GM04503 (cell line): ENCODE measurements at regions not wholly inside any gene's neighbourhood (a gene's known extent, or its start where the extent isn't known, plus 50 kb on each side); places are given as distances from the start of the nearest gene placed in this dataset.

ENCODE experiments used
- DNase-seq: peaks from one replicate; pipeline ENCODE4 v3.0.0-alpha.2; 2012; ENCODE audit warnings: low read depth

GRCh38 chr18:60663060-60663989, 290.8 kb upstream of the MC4R start:
- DNase-seq, result no peak

GRCh38 chr18:60664736-60665135, 292.2 kb upstream of the MC4R start:
- no peak for DNase-seq

- no peak for DNase-seq
Observed at GRCh38 chr18:60667016-60667415, 294.4 kb upstream of the MC4R start.

DNA sequence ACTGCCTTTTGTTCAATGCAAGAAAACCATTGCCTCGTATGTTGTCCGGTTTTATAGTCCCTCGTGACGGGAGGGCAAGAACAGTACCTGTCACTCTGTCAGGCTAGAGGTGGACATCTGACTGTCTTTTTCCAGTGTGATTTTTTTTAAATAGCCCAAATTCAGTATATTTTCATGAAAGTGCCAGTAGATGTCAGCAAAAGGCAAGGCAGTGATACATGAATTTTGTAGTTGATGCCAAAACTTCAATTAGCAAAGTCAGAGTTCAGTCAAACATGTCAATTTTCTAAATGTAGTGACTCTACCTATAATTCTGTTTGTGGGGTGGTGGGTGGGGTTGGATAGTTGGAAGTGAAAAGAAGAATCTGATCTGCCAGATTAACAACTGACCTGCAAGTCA, 296.0 kb upstream of the MC4R start:
- no peak for DNase-seq

GRCh38 chr18:60669938-60670337, 297.4 kb upstream of the MC4R start:
- DNase-seq, result no peak

- no peak for DNase-seq
Observed at GRCh38 chr18:60671021-60671420, 298.4 kb upstream of the MC4R start.

DNA sequence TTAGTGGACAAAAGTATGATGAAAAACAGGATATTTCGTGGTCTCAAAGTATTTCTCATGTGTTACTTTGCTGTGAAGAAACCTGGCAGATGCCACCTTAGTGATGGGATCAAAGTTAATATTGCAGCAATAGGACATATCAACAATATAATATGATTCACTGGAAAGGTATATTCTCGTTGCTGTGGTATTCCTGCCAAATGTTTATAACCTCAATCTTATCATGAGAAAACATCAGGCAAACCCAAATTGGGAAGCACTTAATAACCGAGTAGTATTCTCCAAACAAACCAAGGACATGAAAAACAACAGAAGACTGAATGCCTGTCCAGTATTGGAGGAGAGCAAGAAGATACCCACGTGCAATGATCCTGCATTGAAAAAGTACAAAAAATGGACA, 302.6 kb upstream of the MC4R start:
- DNase-seq, result no peak

DNA sequence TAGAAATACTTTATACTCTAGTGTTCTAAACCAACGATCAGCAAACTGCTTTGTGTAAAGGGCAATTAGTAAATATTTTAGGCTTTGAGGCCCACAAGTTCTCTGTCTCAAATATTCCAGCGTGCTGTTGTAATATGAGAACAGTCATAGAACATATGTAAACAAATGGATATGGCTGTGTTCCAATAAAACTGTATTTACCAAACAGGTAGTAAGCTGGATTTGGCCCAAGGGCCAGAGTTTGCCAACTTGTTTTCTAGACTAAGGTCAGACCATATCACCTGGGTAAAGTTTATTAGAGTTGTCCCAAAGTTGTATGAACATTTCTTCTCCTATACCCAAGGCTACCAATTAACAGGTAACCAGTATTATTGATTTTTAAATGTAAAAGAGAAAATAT, 303.2 kb upstream of the MC4R start:
- DNase-seq, result no peak

DNA sequence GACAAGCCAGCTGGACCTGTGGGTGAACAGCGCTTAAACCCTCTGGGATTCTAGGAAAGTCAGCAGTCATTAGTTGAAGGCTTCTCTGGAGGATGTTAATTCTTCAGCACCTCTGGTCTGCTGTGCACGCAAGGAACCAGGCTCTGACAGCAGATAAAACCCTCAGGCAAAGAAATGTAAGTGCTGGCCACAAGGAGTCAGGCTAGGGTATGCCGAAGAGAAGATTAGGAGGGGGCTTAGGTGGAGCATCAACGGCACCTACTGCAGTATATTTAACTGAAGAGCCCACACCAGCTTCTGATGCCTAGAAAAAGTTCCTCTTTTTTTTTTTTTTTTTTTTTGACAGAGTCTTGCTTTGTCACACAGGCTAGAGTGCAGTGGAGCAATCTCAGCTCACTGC, 304.2 kb upstream of the MC4R start:
- no peak for DNase-seq

- peak; percentile 1 for DNase-seq
Observed at GRCh38 chr18:60684843-60685513, 312.4 kb upstream of the MC4R start.

DNA sequence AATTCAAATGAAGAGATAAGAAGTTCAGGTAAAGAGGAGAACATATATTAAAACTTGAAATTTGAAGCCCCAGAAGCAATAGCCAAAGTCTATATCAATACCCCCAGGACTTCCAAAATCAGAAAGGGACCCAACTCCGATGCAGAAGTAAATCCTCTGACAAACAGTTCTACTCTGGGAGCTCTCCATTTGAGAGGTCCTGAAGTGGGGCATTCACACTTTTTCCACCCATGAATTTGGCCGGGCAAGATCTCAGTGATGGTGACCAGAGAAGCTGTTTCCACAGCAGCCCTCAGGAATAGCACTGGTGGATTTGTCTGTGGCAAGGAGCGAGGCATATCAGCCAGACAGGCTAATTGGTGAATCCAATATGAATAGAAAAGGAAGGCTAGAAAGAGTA, 313.6 kb upstream of the MC4R start:
- no peak for DNase-seq

- no peak for DNase-seq
Observed at GRCh38 chr18:60691061-60691460, 318.5 kb upstream of the MC4R start.

DNA sequence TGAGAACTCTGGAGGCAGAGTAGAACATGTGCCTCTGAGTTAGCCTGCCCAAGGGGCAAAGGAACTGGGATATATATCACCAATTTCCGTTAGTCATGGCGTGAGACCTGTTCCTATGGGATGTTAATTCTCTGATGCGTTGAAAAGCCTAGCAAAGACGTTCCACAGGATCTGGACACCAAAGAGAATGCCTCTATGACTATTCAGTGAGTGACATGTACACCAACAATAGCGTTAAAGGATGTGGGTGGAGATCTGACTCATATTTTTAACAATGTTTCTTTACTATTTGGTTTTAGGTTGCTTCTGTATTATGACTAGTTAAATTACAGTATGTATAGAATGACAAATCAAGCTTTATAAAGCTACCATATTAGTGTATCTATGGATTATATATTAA, 320.9 kb upstream of the MC4R start:
- no peak for DNase-seq

DNA sequence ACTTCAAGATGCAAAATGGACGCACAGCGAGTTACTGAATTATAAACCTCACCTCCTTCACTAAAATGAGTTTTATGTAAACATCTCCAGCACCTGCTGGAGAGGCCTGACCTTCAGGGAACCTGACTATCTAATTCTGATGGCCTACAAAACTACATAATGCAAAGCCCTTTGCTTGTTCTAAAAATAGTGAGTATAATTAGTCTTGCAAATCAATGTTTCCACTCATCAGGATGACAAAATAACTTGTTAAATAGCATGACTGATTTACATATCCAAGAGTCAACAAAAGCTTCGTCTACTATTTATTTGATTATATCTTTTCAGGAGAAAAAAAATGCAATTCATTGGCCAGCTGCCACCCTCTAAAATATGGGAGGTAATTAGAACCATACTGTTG, 326.3 kb upstream of the MC4R start:
- no peak for DNase-seq

DNA sequence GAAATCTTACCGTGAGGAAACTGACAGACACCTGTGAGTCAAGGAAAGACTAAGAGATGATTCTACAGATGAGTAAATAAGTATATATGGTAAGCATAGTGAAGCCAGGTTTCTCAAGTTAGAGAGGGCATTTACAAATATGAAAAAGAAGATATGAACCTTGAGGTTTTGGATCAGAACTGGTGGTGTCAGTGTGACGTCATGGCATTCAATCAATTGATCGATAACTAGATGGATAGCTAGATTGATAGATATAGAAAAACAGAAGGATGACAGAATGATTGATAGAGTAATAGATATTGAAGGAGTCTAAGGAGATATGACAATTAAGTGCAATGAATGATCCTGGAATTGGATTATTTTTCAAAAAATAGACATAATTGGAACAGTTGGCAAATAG, 350.2 kb upstream of the MC4R start:
- DNase-seq, result no peak

DNA sequence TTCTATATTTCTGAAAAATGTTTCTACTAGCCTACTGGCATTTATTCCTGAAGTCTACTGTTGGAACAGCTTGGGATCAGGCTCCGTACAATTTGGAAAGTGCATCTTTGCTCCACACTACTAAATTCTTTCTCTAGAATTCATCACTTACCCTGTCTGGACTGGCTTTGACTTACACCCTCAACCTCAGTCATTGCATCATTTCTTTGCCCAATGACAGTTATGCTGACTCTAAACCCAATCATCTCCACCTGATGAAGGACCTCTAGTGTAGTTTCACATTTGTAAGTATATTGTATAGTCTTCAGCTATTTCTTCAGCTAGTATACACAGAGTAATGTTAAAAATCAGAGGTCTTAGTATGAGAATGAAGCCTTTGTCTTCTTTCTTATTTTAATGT, 359.6 kb upstream of the MC4R start:
- DNase-seq, result no peak

DNA sequence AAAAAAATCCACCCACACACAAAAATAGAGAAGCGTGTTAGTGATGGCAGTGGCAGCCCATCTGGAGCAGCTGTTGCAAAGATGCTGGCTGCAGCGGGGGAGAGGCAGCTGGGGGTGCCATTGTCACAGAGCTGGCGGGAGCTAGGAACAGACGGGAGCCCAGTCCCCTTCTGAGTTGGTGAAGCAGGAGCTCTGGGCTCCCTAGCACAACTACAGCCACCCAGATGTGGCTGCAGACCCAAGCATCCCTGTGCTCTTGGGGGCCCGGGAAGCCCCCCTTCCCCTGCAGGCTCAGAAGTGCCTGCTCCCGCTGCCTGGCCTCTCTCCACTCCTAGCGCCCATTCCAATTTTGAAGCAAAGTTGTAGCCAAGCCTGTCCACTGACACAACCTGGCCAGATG, 366.6 kb upstream of the MC4R start:
- DNase-seq, result no peak

DNA sequence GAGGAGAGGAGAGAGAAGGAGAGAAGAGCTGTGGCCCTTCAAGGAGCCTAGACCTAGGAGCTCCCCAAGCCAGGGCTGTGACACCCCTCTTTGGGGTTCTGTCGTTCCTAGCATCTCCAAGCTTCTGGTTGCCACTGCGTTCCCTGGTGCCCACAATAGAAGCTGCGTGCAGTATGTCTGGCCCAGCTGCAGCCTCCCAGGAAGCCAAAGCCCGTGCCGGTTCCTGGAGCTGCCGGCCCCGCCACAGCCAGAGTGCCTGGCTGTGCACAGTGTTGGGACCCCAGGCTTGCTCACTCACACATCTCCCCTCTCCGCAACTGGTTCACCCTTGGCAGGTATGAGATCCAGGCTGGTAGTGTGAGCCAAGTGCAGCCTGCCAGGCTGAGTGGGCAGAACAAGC, 367.7 kb upstream of the MC4R start:
- DNase-seq, result no peak

DNA sequence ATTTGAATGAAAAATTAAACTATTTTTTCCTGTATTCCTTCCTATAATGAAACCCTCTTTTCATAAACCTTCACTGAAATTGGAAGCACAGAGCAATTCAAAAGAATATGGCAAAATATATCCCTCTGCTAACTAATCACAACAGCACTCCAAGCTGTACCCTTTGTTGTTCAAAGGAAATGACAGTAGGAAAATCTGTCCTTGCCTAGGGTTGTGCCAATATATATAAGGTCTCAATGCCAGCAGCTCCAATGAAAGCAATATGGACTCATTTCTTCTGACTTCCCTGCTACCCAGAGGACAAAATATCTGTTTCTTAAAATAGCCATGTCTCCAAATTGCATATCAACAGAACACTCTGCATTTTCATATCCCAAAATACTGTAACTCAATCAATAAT, 373.9 kb upstream of the MC4R start:
- no peak for DNase-seq

DNA sequence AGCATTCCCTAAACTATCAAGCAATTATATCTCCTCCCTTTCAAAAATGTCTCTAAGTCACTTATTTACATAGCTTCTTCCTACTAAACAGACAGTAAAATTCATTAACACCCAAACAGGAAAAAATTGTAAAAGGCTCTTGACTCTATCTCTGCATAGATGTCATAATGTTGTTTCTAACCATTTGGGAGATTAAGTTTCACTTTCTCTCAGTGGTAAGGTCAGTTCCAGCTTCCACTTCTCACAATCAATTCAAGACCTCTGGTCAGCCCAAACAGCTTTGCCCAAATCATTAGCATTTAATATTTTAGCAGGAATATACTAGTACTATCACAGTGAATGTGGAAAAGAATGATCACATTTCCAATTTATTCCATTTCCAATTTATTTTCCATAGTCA, 374.3 kb upstream of the MC4R start:
- no peak for DNase-seq

- DNase-seq, result no peak
Observed at GRCh38 chr18:60753753-60754152, 381.2 kb upstream of the MC4R start.

DNA sequence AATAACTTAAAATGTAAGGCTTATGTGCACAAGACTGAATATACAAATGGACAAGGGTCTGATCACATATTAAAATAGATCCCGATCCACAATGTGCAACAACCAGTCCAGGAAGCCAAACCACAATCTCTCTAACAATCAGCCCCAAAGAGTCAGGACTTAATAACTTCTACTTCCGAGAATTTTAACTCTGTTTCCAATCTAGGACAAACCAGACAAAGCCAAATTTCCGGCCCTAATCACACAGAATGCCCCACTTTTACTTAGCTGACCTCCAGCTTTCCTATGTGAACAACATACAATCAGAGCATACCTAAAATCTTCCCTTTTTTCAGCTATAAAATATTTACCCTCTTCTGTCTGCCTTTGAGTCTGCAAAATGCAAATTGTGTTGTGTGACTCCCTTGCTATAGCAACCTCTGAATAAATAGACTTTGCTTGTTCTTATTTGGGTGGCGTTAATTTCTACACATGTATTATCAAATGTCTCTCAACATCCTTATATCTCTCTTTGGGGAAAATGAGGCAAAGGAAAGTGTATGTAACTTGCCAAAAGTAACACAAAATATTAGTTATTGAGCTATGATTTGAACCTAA, 381.9 kb upstream of the MC4R start:
- DNase-seq, result no peak

GRCh38 chr18:60755134-60755533, 382.6 kb upstream of the MC4R start:
- DNase-seq, result no peak
